HepG2 (cell line): ENCODE measurements at regions not wholly inside any gene's neighbourhood (a gene's known extent, or its start where the extent isn't known, plus 50 kb on each side); places are given as distances from the start of the nearest gene placed in this dataset.

Experiments used
- ATAC-seq: fragments of 200-7000 bp; cut with Tn5 transposase; 3 replicates; pipeline ENCODE4 v1.9.1; 2020; ENCODE audit warnings: mild to moderate bottlenecking, moderate library complexity
- BruUV-seq: library from RNA; stranded (reverse); fragments of 400-500 nt; replicated peaks from 2 replicates; lab custom pipeline; 2021; lab: Mats Ljungman, UMichigan
- CTCF ChIA-PET: fragments of 300-600 bp; formaldehyde crosslinking; extraction: SDS; loops from one replicate; lab custom pipeline; 2021; ENCODE audit warnings: low total read pairs, inconsistent platforms, low intra/inter-chr PET ratio; lab: Yijun Ruan, JAX
- POLR2A ChIA-PET: fragments of 350-600 bp; sonication (Branson Sonifier 250); formaldehyde crosslinking; loops from one replicate; lab custom pipeline; 2020; ENCODE audit warnings: antibody characterized with exemption, inconsistent platforms; lab: Yijun Ruan, JAX
- DNase-seq: peaks from one replicate; pipeline ENCODE4 v3.0.0-alpha.2; 2015; ENCODE audit warnings: low spot score
- FAIRE-seq: peaks from 3 replicates; lab custom pipeline; 2011; peaks lifted over from hg19 to GRCh38; lab: Jason Lieb, UNC
- H2AFZ ChIP-seq: one replicate; pipeline ENCODE4 v1.6.1; 2011; ENCODE audit warnings: low read length, inconsistent platforms
- H3K27ac ChIP-seq: fragments of 300-600 bp; 3 replicates; pipeline ENCODE4 v1.8.0; 2011; ENCODE audit warnings: mixed run types, mild to moderate bottlenecking, mixed read lengths, low read length, inconsistent platforms; ENCODE audit not compliant: insufficient read depth; ENCODE audit errors: extremely low read length
- H3K27me3 ChIP-seq, 2 experiments: fragments of 200-600 bp in 1 of 2; 2 replicates in 1 of 2; 3 replicates in 1 of 2; pipeline versions ENCODE4 v1.6.0 to v1.8.0; 2011; ENCODE audit warnings: low read length in 2 of 2, mild to moderate bottlenecking in 2 of 2, moderate library complexity in 2 of 2, inconsistent platforms in 1 of 2; ENCODE audit not compliant: insufficient read depth in 2 of 2, control insufficient read depth in 1 of 2
- H3K36me3 ChIP-seq, 2 experiments: fragments of 200-600 bp in 1 of 2; replicated peaks in 1 of 2; 2 replicates in 1 of 2; 3 replicates in 1 of 2; pipeline versions ENCODE4 v1.5.1 to v1.8.0; 2011; ENCODE audit warnings: low read length in 2 of 2, inconsistent platforms in 1 of 2; ENCODE audit not compliant: insufficient read depth in 2 of 2, control insufficient read depth in 1 of 2
- H3K4me1 ChIP-seq: 2 replicates; pipeline ENCODE4 v1.5.1; 2012; ENCODE audit warnings: low read length, inconsistent platforms; ENCODE audit not compliant: insufficient read depth
- H3K4me2 ChIP-seq: 2 replicates; pipeline ENCODE4 v1.6.0; 2011; ENCODE audit warnings: low read depth, low read length, inconsistent platforms
- H3K4me3 ChIP-seq, 3 experiments: fragments of 200-600 bp in 1 of 3; sonication (generic), shearing (Covaris generic) in 1 of 3; replicated peaks in 1 of 3; 2 replicates each; pipeline ENCODE4 v1.5.1; 2011 to 2016; ENCODE audit warnings: low read length in 3 of 3, inconsistent platforms in 2 of 3, low read depth in 2 of 3, mild to moderate bottlenecking in 2 of 3, control low read depth in 1 of 3, mixed read lengths in 1 of 3; ENCODE audit not compliant: insufficient read depth in 1 of 3
- H3K79me2 ChIP-seq: one replicate; pipeline ENCODE4 v1.6.1; 2011; ENCODE audit warnings: low read length, inconsistent platforms; ENCODE audit not compliant: insufficient read depth
- H3K9ac ChIP-seq: 2 replicates; pipeline ENCODE4 v1.6.0; 2011; ENCODE audit warnings: mild to moderate bottlenecking, low read depth, low read length, inconsistent platforms; ENCODE audit not compliant: insufficient read depth
- H3K9me3 ChIP-seq: 2 replicates; pipeline ENCODE4 v1.5.1; 2012; ENCODE audit warnings: mild to moderate bottlenecking, low read length
- H4K20me1 ChIP-seq: 2 replicates; pipeline ENCODE4 v1.6.0; 2011; ENCODE audit warnings: inconsistent platforms, mild to moderate bottlenecking, low read length, moderate library complexity; ENCODE audit not compliant: insufficient read depth
- CCDC6 ChIP-seq: sonication (generic); formaldehyde crosslinking; IDR thresholded peaks from 2 replicates; pipeline ENCODE4 v1.8.1; 2022; ENCODE audit warnings: mild to moderate bottlenecking, missing genetic modification reagents, moderate library complexity
- ELK4 ChIP-seq: sonication (generic); formaldehyde crosslinking; IDR thresholded peaks from 2 replicates; pipeline ENCODE4 v1.9.0; 2021; ENCODE audit warnings: missing genetic modification reagents, borderline replicate concordance
- ERF ChIP-seq: IDR thresholded peaks from 2 replicates; pipeline ENCODE4 v1.6.1; 2018; ENCODE audit warnings: missing biosample characterization, missing genetic modification reagents
- HNF4A ChIP-seq: sonication (generic); formaldehyde crosslinking; IDR thresholded peaks from 2 replicates; pipeline ENCODE4 v1.4.0; 2020; ENCODE audit warnings: missing genetic modification reagents
- KLF16 ChIP-seq, 2 experiments: sonication (generic) in 1 of 2; formaldehyde crosslinking in 1 of 2; IDR thresholded peaks; 2 replicates each; pipeline versions ENCODE4 v1.6.1 to v1.8.0; 2016 to 2023; ENCODE audit warnings: missing genetic modification reagents in 2 of 2, missing compliant biosample characterization in 1 of 2
- MIXL1 ChIP-seq: IDR thresholded peaks from 2 replicates; pipeline ENCODE4 v1.6.1; 2016
- MTF1 ChIP-seq: sonication (generic); formaldehyde crosslinking; IDR thresholded peaks from 2 replicates; pipeline ENCODE4 v1.5.0; 2020; ENCODE audit warnings: missing genetic modification reagents
- NCOA5 ChIP-seq: sonication (generic); formaldehyde crosslinking; IDR thresholded peaks from 2 replicates; pipeline ENCODE4 v1.4.0; 2020; ENCODE audit warnings: missing genetic modification reagents
- RAD21 ChIP-seq: fragments of 450-650 bp; formaldehyde crosslinking; IDR thresholded peaks from 2 replicates; pipeline ENCODE4 v1.5.0; 2020; ENCODE audit warnings: mild to moderate bottlenecking
- RNF2 ChIP-seq: fragments of 450-650 bp; conservative IDR thresholded peaks from 2 replicates; pipeline ENCODE4 v1.6.1; 2016; ENCODE audit warnings: low read depth
- SIN3A ChIP-seq: IDR thresholded peaks from 2 replicates; pipeline ENCODE4 v1.6.1; 2011; ENCODE audit warnings: low read depth, mild to moderate bottlenecking, control low read depth, low read length, borderline replicate concordance
- SNAI1 ChIP-seq: sonication (generic); formaldehyde crosslinking; IDR thresholded peaks from 2 replicates; pipeline ENCODE4 v1.5.0; 2020; ENCODE audit warnings: mild to moderate bottlenecking, missing genetic modification reagents, borderline replicate concordance
- SOX5 ChIP-seq: IDR thresholded peaks from 2 replicates; pipeline ENCODE4 v1.6.1; 2016; ENCODE audit warnings: borderline replicate concordance
- SP2 ChIP-seq: sonication (generic); formaldehyde crosslinking; IDR thresholded peaks from 2 replicates; pipeline ENCODE4 v1.5.1; 2020; ENCODE audit warnings: mild to moderate bottlenecking, missing genetic modification reagents
- SRSF4 ChIP-seq: fragments of 200-400 bp; formaldehyde crosslinking; IDR thresholded peaks from one replicate; pipeline ENCODE4 v1.6.1; 2018; ENCODE audit warnings: mild to moderate bottlenecking, low read depth, low read length, moderate library complexity; ENCODE audit not compliant: poor library complexity, severe bottlenecking
- U2AF1 ChIP-seq: fragments of 200-400 bp; formaldehyde crosslinking; optimal IDR thresholded peaks from 2 replicates; pipeline ENCODE3; 2017; ENCODE audit warnings: mild to moderate bottlenecking, low read depth, low read length
- ZKSCAN5 ChIP-seq: sonication (generic); formaldehyde crosslinking; IDR thresholded peaks from 2 replicates; pipeline ENCODE4 v1.5.1; 2020; ENCODE audit warnings: mild to moderate bottlenecking, missing genetic modification reagents
- ZNF510 ChIP-seq: sonication (generic); formaldehyde crosslinking; IDR thresholded peaks from 2 replicates; pipeline ENCODE4 v1.4.0; 2020; ENCODE audit warnings: low read depth, mild to moderate bottlenecking, missing genetic modification reagents
- ZNF530 ChIP-seq: sonication (generic); formaldehyde crosslinking; IDR thresholded peaks from 2 replicates; pipeline ENCODE4 v1.5.0; 2020; ENCODE audit warnings: low read depth, mild to moderate bottlenecking, missing genetic modification reagents
- ZNF546 ChIP-seq: sonication (generic); formaldehyde crosslinking; conservative IDR thresholded peaks from 2 replicates; pipeline ENCODE4 v1.8.1; 2023; ENCODE audit warnings: mild to moderate bottlenecking, missing genetic modification reagents
- ZUFSP ChIP-seq: sonication (generic); formaldehyde crosslinking; IDR thresholded peaks from 2 replicates; pipeline ENCODE4 v1.9.0; 2021; ENCODE audit warnings: missing genetic modification reagents, mild to moderate bottlenecking, borderline replicate concordance
- WGBS: methylation state at CpG from one replicate; pipeline ENCODE4 v1.1.6; 2017; ENCODE audit warnings: low lambda C conversion rate; 5-methylcytosine and 5-hydroxymethylcytosine counted together
- in situ Hi-C: cut with HindIII; loops from 2 replicates; pipeline ENCODE4 v1.10.0; 2017; ENCODE audit warnings: low pct_unique_long_range_greater_than_20kb; ENCODE audit not compliant: extremely low pct_ligation_motif_present
- intact Hi-C: fragments of 100-400 bp; cut with micrococcal nuclease; formaldehyde crosslinking; loops from one replicate; pipeline ENCODE4 v1.10.0; 2022; ENCODE audit not compliant: unreplicated experiment
- TF ChIP-seq, protein P1 (sequence below): sonication (generic); formaldehyde crosslinking; IDR thresholded peaks from 2 replicates; pipeline ENCODE4 v1.9.0; 2021; ENCODE audit warnings: missing genetic modification reagents, borderline replicate concordance

GRCh38 chr3:75262661-75263060 lies 401.5 kb upstream of the FRG2C start (continued):
- TF ChIP-seq ZNF530 (CRISPR knock-in tag) (no peak), SRSF4 (no peak), MTF1 (no peak), CCDC6 (no peak), RNF2 (no peak), SNAI1 (CRISPR knock-in tag) (no peak)
- TF ChIP-seq, protein P1, sequence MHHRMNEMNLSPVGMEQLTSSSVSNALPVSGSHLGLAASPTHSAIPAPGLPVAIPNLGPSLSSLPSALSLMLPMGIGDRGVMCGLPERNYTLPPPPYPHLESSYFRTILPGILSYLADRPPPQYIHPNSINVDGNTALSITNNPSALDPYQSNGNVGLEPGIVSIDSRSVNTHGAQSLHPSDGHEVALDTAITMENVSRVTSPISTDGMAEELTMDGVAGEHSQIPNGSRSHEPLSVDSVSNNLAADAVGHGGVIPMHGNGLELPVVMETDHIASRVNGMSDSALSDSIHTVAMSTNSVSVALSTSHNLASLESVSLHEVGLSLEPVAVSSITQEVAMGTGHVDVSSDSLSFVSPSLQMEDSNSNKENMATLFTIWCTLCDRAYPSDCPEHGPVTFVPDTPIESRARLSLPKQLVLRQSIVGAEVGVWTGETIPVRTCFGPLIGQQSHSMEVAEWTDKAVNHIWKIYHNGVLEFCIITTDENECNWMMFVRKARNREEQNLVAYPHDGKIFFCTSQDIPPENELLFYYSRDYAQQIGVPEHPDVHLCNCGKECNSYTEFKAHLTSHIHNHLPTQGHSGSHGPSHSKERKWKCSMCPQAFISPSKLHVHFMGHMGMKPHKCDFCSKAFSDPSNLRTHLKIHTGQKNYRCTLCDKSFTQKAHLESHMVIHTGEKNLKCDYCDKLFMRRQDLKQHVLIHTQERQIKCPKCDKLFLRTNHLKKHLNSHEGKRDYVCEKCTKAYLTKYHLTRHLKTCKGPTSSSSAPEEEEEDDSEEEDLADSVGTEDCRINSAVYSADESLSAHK (CRISPR knock-in tag), result no peak

- in situ Hi-C loops (no loop called here), intact Hi-C loops (no loop called here)
- H3K9me3 ChIP-seq, result no peaks in the 10 kb centered on the region
- no peaks in the 10 kb centered on the region for H3K36me3 ChIP-seq
- no peak for DNase-seq
- H2AFZ ChIP-seq, result no peak overlapping the region
- no peak for ATAC-seq
- H3K27me3 ChIP-seq, result no peaks in the 10 kb centered on the region
- ChIA-PET CTCF (no interaction called here), POLR2A (no interaction called here)
- no peaks in the 10 kb centered on the region for H3K79me2 ChIP-seq
- no TSS peak for BruUV-seq
- H3K4me1 ChIP-seq, result no peaks in the 10 kb centered on the region
- WGBS, result 19% methylated on average over 3 of the region's 3 CpGs
- H3K4me2 ChIP-seq, result no peak overlapping the region
- FAIRE-seq, result no peak
- H4K20me1 ChIP-seq, result no peaks in the 10 kb centered on the region
- no peak overlapping the region for H3K27ac ChIP-seq
- H3K9ac ChIP-seq, result no peak overlapping the region
- H3K4me3 ChIP-seq, result no peak overlapping the region
- TF ChIP-seq KLF16 (CRISPR knock-in tag; IDR thresholded peaks at IDR 0.05) (no peak), ZUFSP (CRISPR knock-in tag) (no peak), ELK4 (CRISPR knock-in tag) (no peak), MIXL1 (no peak), SIN3A (no peak), SP2 (CRISPR knock-in tag) (no peak), HNF4A (no peak), ERF (CRISPR knock-in tag) (no peak), NCOA5 (CRISPR knock-in tag) (no peak), ZKSCAN5 (CRISPR knock-in tag) (no peak), SOX5 (CRISPR knock-in tag) (no peak), ZNF510 (CRISPR knock-in tag) (no peak), RAD21 (CRISPR knock-in tag) (no peak), U2AF1 (no peak), ZNF546 (CRISPR knock-in tag) (no peak)
These were observed 398.2 kb upstream of the FRG2C start for GRCh38 chr3:75265897-75266296.
